K562 (cell line): ENCODE measurements at regions not wholly inside any gene's neighbourhood (a gene's known extent, or its start where the extent isn't known, plus 50 kb on each side); places are given as distances from the start of the nearest gene placed in this dataset.

ENCODE experiments used
- ATAC-seq: fragments of 200-7000 bp; cut with Tn5 transposase; 3 replicates; pipeline ENCODE4 v1.9.1; 2020; ENCODE audit warnings: moderate library complexity
- BruUV-seq: library from RNA; stranded (reverse); fragments of 400-500 nt; replicated peaks from 2 replicates; lab custom pipeline; 2021; lab: Mats Ljungman, UMichigan
- CTCF ChIA-PET: fragments of 300-600 bp; formaldehyde crosslinking; extraction: SDS; loops from one replicate; lab custom pipeline; 2021; ENCODE audit warnings: low intra/inter-chr PET ratio; lab: Yijun Ruan, JAX
- POLR2A ChIA-PET: fragments of 300-600, 350-650 bp; sonication (Branson Sonifier 250); formaldehyde crosslinking; extraction: SDS; loops from one replicate; lab custom pipeline; 2021; ENCODE audit warnings: antibody characterized with exemption, inconsistent platforms; lab: Yijun Ruan, JAX
- DNase-seq, 4 experiments: peaks; one replicate each; pipeline versions ENCODE4 v3.0.0 to v3.0.0-alpha.2; 2011 to 2018; ENCODE audit warnings: low spot score in 3 of 4, mixed read lengths in 3 of 4; ENCODE audit errors: extremely low read depth in 1 of 4
- FAIRE-seq: peaks from 2 replicates; lab custom pipeline; 2011; peaks lifted over from hg19 to GRCh38; lab: Jason Lieb, UNC
- H2AFZ ChIP-seq: 2 replicates; pipeline ENCODE4 v1.6.0; 2011; ENCODE audit warnings: low read depth, low read length, control low read depth, inconsistent platforms
- H3K27ac ChIP-seq: fragments of 200-600 bp; 3 replicates; pipeline ENCODE4 v1.8.0; 2011; ENCODE audit warnings: low read depth, mild to moderate bottlenecking, control low read depth, inconsistent platforms, low read length, moderate library complexity, mixed read lengths; ENCODE audit errors: extremely low read depth
- H3K27me3 ChIP-seq, 2 experiments: fragments of 300-600 bp in 1 of 2; 2 replicates in 1 of 2; 3 replicates in 1 of 2; pipeline versions ENCODE4 v1.6.0 to v1.8.0; 2011; ENCODE audit warnings: inconsistent platforms in 2 of 2, low read length in 2 of 2, mild to moderate bottlenecking in 1 of 2, mixed read lengths in 1 of 2, moderate library complexity in 1 of 2; ENCODE audit not compliant: control insufficient read depth in 2 of 2, insufficient read depth in 2 of 2
- H3K36me3 ChIP-seq: fragments of 300-600 bp; 3 replicates; pipeline ENCODE4 v1.8.0; 2011; ENCODE audit warnings: mild to moderate bottlenecking, low read length, inconsistent platforms; ENCODE audit not compliant: control insufficient read depth, insufficient read depth
- H3K4me1 ChIP-seq, 2 experiments: fragments of 200-600 bp in 1 of 2; replicated peaks in 1 of 2; 2 replicates in 1 of 2; 3 replicates in 1 of 2; pipeline versions ENCODE4 v1.5.1 to v1.8.0; 2011; ENCODE audit warnings: inconsistent platforms in 2 of 2, low read length in 2 of 2, mild to moderate bottlenecking in 1 of 2, mixed read lengths in 1 of 2, moderate library complexity in 1 of 2; ENCODE audit not compliant: control insufficient read depth in 2 of 2, insufficient read depth in 2 of 2
- H3K4me2 ChIP-seq: 2 replicates; pipeline ENCODE4 v1.6.1; 2011; ENCODE audit warnings: low read length, control low read depth, inconsistent platforms, mixed read lengths; ENCODE audit not compliant: insufficient read depth
- H3K4me3 ChIP-seq: fragments of 200-600 bp; sonication (generic), shearing (Covaris generic); 2 replicates; pipeline ENCODE4 v1.5.1; 2016; ENCODE audit warnings: control low read depth, inconsistent platforms
- H3K79me2 ChIP-seq: fragments of 200-600 bp; 3 replicates; pipeline ENCODE4 v1.8.0; 2011; ENCODE audit warnings: low read length, inconsistent platforms; ENCODE audit not compliant: control insufficient read depth, insufficient read depth
- H3K9ac ChIP-seq, 2 experiments: 2 replicates each; pipeline versions ENCODE4 v1.6.0 to v1.6.1; 2011; ENCODE audit warnings: low read depth in 2 of 2, low read length in 2 of 2, control low read depth in 1 of 2, inconsistent platforms in 1 of 2, mild to moderate bottlenecking in 1 of 2, mixed read lengths in 1 of 2; ENCODE audit not compliant: insufficient read depth in 1 of 2
- H3K9me1 ChIP-seq: one replicate; pipeline ENCODE4 v1.6.0; 2011; ENCODE audit warnings: inconsistent platforms, mild to moderate bottlenecking, low read length, moderate library complexity; ENCODE audit not compliant: control insufficient read depth, insufficient read depth
- H3K9me3 ChIP-seq: replicated peaks from 2 replicates; pipeline ENCODE4 v1.5.1; 2011; ENCODE audit warnings: low read depth, low read length, inconsistent platforms; ENCODE audit not compliant: control insufficient read depth, insufficient read depth
- H4K20me1 ChIP-seq: replicated peaks from 2 replicates; pipeline ENCODE4 v1.6.1; 2011; ENCODE audit warnings: low read length, inconsistent platforms, mixed read lengths; ENCODE audit not compliant: control insufficient read depth, insufficient read depth
- ETV5 ChIP-seq: sonication (generic); formaldehyde crosslinking; IDR thresholded peaks from 2 replicates; pipeline ENCODE4 v1.4.0; 2020; ENCODE audit warnings: low read depth, mild to moderate bottlenecking, missing genetic modification reagents
- FIP1L1 ChIP-seq: fragments of 200-400 bp; formaldehyde crosslinking; IDR thresholded peaks from 2 replicates; pipeline ENCODE4 v1.6.1; 2018; ENCODE audit warnings: mild to moderate bottlenecking, low read depth, low read length; ENCODE audit not compliant: poor library complexity, severe bottlenecking
- LCOR ChIP-seq: sonication (generic); formaldehyde crosslinking; IDR thresholded peaks from 2 replicates; pipeline ENCODE4 v1.8.0; 2022; ENCODE audit warnings: mild to moderate bottlenecking, missing genetic modification reagents
- NUFIP1 ChIP-seq: fragments of 450-650 bp; IDR thresholded peaks from 2 replicates; pipeline ENCODE4 v1.6.1; 2018; ENCODE audit not compliant: partially characterized antibody
- TAL1 ChIP-seq: fragments of 450-650 bp; IDR thresholded peaks from 2 replicates; pipeline ENCODE4 v1.6.1; 2016; ENCODE audit warnings: mild to moderate bottlenecking
- ZNF318 ChIP-seq, 2 experiments: fragments of 450-650 bp; IDR thresholded peaks; 2 replicates each; pipeline ENCODE4 v1.6.1; 2016; ENCODE audit warnings: mild to moderate bottlenecking in 2 of 2, borderline replicate concordance in 1 of 2, low read depth in 1 of 2, moderate library complexity in 1 of 2
- ZNF584 ChIP-seq: fragments of 200-800 bp; sonication (Bioruptor generic); IDR thresholded peaks from 2 replicates; pipeline ENCODE4 v1.6.1; 2016; ENCODE audit warnings: low read depth, mild to moderate bottlenecking, missing genetic modification characterization, missing compliant biosample characterization
- WGBS: fragments of 100-300 bp; shearing (Covaris generic); methylation state at CpG from one replicate; pipeline ENCODE4 v1.1.6; 2016; ENCODE audit warnings: low coverage, mixed read lengths; ENCODE audit not compliant: insufficient coverage; ENCODE audit errors: missing lambda C conversion rate; 5-methylcytosine and 5-hydroxymethylcytosine counted together
- in situ Hi-C: fragments of 300-500 bp; cut with MboI; formaldehyde crosslinking; loops from 4 replicates; pipeline ENCODE4 v1.15.0; 2018; ENCODE audit warnings: inconsistent platforms, mixed read lengths
- intact Hi-C: fragments of 100-400 bp; cut with micrococcal nuclease; formaldehyde crosslinking; loops from 2 replicates; pipeline ENCODE4 v1.14.2; 2022

- no peaks in the 10 kb centered on the region for H4K20me1 ChIP-seq
- no peaks in the 10 kb centered on the region for H3K79me2 ChIP-seq
- intact Hi-C loops (no loop called here), in situ Hi-C loops (no loop called here)
- no peaks in the 10 kb centered on the region for H3K36me3 ChIP-seq
- H3K9me1 ChIP-seq: no peaks in the 10 kb centered on the region
- ChIA-PET CTCF (no interaction called here), POLR2A (no interaction called here)
- DNase-seq (no peak), ATAC-seq (no peak), FAIRE-seq (no peak)
- H3K4me2 ChIP-seq: no peak overlapping the region
- H3K9ac ChIP-seq: no peak overlapping the region
- no peak overlapping the region for H2AFZ ChIP-seq
- H3K4me1 ChIP-seq: no peaks in the 10 kb centered on the region
- H3K4me3 ChIP-seq: no peak overlapping the region
- no TSS peak for BruUV-seq
- whole genome bisulfite sequencing: 2% methylated on average over 2 of the region's 2 CpGs
- no peaks in the 10 kb centered on the region for H3K27me3 ChIP-seq
- no peak for TF ChIP-seq LCOR (CRISPR knock-in tag)
- TF ChIP-seq TAL1: no peak
- no peak overlapping the region for H3K27ac ChIP-seq
- 0 out of 2 replicates have a peak, but pooled peaks cover 3% of the 10 kb centered on the region for H3K9me3 ChIP-seq
Measured at GRCh38 chr3:168495270-168495669, 399.5 kb upstream of the GOLIM4 start.

DNA sequence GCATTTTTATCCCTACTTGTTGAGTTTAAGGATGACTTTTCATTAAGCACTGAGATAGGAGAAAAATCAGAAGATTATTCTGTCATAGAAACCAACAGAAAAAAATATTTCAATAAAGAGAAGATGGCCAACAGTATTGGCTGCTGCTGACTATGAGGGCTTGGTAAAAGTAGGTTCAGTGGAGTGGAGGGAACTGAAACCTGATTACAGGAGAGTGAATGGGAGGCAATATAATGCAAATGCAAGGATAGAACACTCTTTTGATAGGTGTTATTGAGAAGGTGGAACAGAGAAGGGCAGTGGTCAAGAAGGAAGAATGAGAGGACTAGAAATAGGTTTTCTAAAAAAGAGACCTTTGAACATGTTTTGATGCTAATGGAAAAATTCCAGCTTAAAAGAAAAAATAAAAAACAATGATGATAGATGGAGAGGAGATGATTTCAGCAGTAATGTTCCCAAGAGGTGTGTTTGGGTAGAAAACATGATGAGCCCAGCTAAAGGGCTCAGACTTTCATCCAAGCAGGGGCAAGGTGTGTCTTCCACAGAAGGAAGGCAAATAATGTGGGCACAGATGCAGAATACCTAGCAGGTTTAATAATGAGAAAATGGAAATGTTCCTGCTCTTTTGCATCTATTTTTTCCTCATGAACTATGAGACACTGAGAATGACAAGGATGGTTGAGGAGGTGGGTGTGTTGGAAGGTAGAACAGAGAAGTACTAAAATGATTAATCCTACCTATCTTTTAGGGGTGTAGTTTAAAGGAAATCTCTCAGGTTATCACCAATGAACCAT is 397.9 kb upstream of the GOLIM4 start:
- H3K36me3 ChIP-seq: no peaks in the 10 kb centered on the region
- POLR2A ChIA-PET: no interaction called here
- no peak overlapping the region for H3K9ac ChIP-seq
- 0 out of 2 replicates have a peak, but pooled peaks cover 3% of the 10 kb centered on the region for H3K9me3 ChIP-seq
- no peak for FAIRE-seq
- no peaks in the 10 kb centered on the region for H4K20me1 ChIP-seq
- no peaks in the 10 kb centered on the region for H3K4me1 ChIP-seq
- no peak for ATAC-seq
- H3K9me1 ChIP-seq: no peaks in the 10 kb centered on the region
- no peak overlapping the region for H3K4me3 ChIP-seq
- no peak for DNase-seq
- no TSS peak for BruUV-seq
- in situ Hi-C loops: no loop called here
- CTCF ChIA-PET: no interaction called here
- no peaks in the 10 kb centered on the region for H3K79me2 ChIP-seq
- no peak overlapping the region for H3K4me2 ChIP-seq
- no peak overlapping the region for H3K27ac ChIP-seq
- H3K27me3 ChIP-seq: no peaks in the 10 kb centered on the region
- no peak overlapping the region for H2AFZ ChIP-seq
- intact Hi-C loops: no loop called here
- no peak for TF ChIP-seq ETV5 (CRISPR knock-in tag)
- no peak for TF ChIP-seq ZNF584 (CRISPR knock-in tag)
- TF ChIP-seq ZNF318 (IDR thresholded peaks at IDR 0.05; ENCODE audit: borderline replicate concordance in 1 of 2, low read depth in 1 of 2): no peak
- TF ChIP-seq NUFIP1: no peak
- no peak for TF ChIP-seq FIP1L1
